RWPE2 (cell line): ENCODE measurements at regions not wholly inside any gene's neighbourhood (a gene's known extent, or its start where the extent isn't known, plus 50 kb on each side); places are given as distances from the start of the nearest gene placed in this dataset.

Source experiments
- ATAC-seq: fragments of 200-7000 bp; cut with Tn5 transposase; 3 replicates; pipeline ENCODE4 v1.9.1; 2021; ENCODE audit warnings: low read depth
- DNase-seq: peaks from one replicate; pipeline ENCODE4 v3.0.0-alpha.2; 2020; ENCODE audit warnings: low spot score
- H3K27ac ChIP-seq: fragments of 450-650 bp; 2 replicates; pipeline ENCODE4 v1.5.1; 2017; ENCODE audit warnings: mild to moderate bottlenecking; ENCODE audit not compliant: poor library complexity, severe bottlenecking
- H3K27me3 ChIP-seq: fragments of 250-450 bp; sonication (Bioruptor Pico); 2 replicates; pipeline ENCODE4 v1.5.1; 2021; ENCODE audit warnings: mild to moderate bottlenecking, moderate library complexity; ENCODE audit not compliant: insufficient read depth, poor library complexity, severe bottlenecking
- H3K36me3 ChIP-seq: fragments of 250-450 bp; sonication (Bioruptor Pico); 2 replicates; pipeline ENCODE4 v1.5.1; 2020; ENCODE audit warnings: low read depth, mild to moderate bottlenecking, moderate library complexity
- H3K4me1 ChIP-seq: fragments of 250-450 bp; sonication (Bioruptor Pico); 2 replicates; pipeline ENCODE4 v1.5.1; 2021; ENCODE audit warnings: mild to moderate bottlenecking, moderate library complexity; ENCODE audit not compliant: insufficient read depth, poor library complexity, severe bottlenecking
- H3K4me3 ChIP-seq: fragments of 250-450 bp; sonication (Bioruptor Pico); 2 replicates; pipeline ENCODE4 v1.5.1; 2021; ENCODE audit warnings: mild to moderate bottlenecking, moderate library complexity; ENCODE audit not compliant: severe bottlenecking
- H3K9me3 ChIP-seq: fragments of 250-450 bp; sonication (Bioruptor Pico); 2 replicates; pipeline ENCODE4 v1.5.1; 2021; ENCODE audit warnings: mild to moderate bottlenecking, moderate library complexity; ENCODE audit not compliant: severe bottlenecking
- TF ChIP-seq, protein P1 (sequence below): fragments of 450-650 bp; IDR thresholded peaks from one replicate; pipeline ENCODE4 v1.5.1; 2017; ENCODE audit warnings: mild to moderate bottlenecking, moderate library complexity; ENCODE audit not compliant: poor library complexity, severe bottlenecking

DNA sequence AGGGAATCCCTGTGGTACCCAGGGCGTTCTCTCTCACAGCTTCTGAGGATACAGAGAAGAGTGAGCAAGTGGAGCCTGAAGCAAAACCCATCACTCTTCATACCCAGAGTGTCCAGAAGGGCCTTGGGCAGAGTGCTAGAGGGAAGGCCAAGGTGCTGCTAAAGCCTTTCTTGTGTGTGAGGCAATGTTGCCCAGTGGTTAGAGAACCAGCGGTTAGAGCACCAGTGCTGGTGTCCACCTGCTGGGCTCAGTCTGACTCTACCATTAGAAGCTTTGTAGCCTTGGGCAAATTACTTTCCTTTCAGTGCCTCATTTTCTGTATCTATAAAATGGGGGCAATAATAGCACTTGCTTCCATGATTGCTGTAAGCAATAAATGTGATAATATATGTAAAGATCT, 210.5 kb upstream of the SKOR2 start:
- H3K27me3 ChIP-seq, result no peaks in the 10 kb centered on the region
- ATAC-seq (no peak), DNase-seq (no peak)
- no peaks in the 10 kb centered on the region for H3K9me3 ChIP-seq
- H3K4me1 ChIP-seq, result no peaks in the 10 kb centered on the region
- H3K4me3 ChIP-seq, result no peak overlapping the region
- TF ChIP-seq, protein P1, sequence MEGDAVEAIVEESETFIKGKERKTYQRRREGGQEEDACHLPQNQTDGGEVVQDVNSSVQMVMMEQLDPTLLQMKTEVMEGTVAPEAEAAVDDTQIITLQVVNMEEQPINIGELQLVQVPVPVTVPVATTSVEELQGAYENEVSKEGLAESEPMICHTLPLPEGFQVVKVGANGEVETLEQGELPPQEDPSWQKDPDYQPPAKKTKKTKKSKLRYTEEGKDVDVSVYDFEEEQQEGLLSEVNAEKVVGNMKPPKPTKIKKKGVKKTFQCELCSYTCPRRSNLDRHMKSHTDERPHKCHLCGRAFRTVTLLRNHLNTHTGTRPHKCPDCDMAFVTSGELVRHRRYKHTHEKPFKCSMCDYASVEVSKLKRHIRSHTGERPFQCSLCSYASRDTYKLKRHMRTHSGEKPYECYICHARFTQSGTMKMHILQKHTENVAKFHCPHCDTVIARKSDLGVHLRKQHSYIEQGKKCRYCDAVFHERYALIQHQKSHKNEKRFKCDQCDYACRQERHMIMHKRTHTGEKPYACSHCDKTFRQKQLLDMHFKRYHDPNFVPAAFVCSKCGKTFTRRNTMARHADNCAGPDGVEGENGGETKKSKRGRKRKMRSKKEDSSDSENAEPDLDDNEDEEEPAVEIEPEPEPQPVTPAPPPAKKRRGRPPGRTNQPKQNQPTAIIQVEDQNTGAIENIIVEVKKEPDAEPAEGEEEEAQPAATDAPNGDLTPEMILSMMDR, result no peak
- no peak overlapping the region for H3K27ac ChIP-seq
- H3K36me3 ChIP-seq, result no peaks in the 10 kb centered on the region

DNA sequence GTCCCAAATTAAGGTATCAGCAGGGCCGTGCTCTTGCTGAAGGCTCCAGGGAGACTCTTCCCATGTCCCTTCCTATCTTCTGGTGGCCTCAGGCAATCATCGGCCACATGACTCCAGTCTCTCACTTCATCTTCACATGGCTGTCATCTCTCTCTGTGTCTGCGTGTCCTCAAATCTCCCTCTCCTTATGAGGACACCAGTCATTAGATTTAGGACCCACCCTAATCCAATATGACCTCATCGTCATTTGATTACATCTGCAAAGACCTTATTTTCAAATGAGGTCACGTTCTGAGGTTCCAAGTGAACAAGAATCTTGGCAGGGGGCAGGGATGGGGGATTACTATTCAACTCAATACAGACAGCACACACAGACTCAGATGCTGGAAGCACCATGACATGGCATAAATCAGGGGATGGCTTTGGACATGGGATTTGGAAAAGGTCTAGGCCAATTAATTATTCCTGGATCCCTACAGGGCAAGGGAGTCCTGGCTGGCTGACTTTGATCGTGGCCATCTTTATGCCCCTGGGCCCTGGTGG, 210.0 kb upstream of the SKOR2 start:
- H3K4me3 ChIP-seq, result no peak overlapping the region
- TF ChIP-seq, protein P1, result no peak
- H3K27ac ChIP-seq, result no peak overlapping the region
- no peak for ATAC-seq
- H3K9me3 ChIP-seq, result no peaks in the 10 kb centered on the region
- no peaks in the 10 kb centered on the region for H3K36me3 ChIP-seq
- no peaks in the 10 kb centered on the region for H3K4me1 ChIP-seq
- no peak for DNase-seq
- no peaks in the 10 kb centered on the region for H3K27me3 ChIP-seq

DNA sequence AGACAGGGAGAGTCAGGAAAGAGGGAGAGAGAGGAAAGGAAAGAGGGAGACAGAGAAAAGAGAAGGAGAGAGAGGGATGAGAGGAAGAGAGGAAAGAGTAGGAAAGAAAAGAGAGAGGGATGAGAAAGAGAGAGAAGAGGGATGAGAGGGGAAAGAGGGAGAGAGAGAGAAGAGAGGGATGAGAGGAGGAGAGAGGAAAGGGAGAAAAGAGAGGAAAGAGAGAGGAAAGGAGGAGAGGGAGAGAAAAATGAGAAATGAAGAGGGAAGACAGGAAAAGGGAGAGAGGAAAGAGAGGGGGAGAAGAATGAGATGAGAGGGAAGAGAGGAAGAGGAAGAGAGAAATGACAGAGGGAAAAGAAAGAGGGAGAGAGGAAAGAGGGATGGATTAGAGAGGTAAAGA, 207.0 kb upstream of the SKOR2 start:
- Histone ChIP-seq H3K36me3 (no peaks in the 10 kb centered on the region), H3K4me3 (no peak overlapping the region), H3K27me3 (no peaks in the 10 kb centered on the region), H3K4me1 (no peaks in the 10 kb centered on the region), H3K27ac (no peak overlapping the region), H3K9me3 (no peaks in the 10 kb centered on the region)
- TF ChIP-seq, protein P1, result no peak
- no peak for ATAC-seq
- DNase-seq, result no peak

DNA sequence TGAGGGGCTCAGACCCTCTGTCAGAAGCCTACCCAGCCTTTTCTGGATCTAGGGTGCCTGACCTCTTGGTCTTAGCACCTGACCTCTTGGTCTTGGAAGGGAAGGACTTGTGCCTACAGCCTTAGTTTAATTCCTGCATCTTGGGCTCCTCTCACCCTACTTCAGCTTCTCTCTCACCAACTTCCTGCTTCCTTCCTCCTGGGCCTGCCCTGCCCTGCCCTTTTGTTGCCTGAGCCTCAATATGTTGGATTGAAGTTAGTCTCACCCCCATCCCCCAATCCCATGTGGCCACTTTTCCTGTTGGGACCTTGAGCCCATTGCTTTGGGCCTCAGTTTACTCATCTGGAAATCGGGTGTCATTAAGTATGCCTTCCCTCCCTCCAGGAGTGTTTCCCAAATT, 206.2 kb upstream of the SKOR2 start:
- Histone ChIP-seq H3K36me3 (no peaks in the 10 kb centered on the region), H3K4me1 (no peaks in the 10 kb centered on the region)
- TF ChIP-seq, protein P1, result no peak

DNA sequence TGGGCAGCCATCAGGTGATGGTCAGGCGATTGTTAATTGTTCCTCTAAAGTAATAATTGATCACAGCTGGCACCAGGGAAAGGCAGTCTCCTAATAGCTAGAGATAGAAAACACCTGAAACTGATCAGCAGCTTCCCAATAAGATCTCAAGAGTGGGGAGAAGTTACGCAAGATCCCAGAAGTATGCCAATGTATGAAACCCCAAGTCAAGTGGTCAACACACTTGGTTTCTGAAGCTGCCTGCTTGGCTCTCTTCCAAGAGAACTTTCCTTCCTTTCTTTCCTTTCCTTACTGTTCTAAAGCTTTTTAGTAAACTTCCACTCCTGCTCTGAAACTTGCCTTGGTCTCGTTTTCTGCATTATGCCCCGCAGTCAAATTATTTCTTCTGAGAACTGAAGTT, 201.6 kb upstream of the SKOR2 start:
- Histone ChIP-seq H3K27me3 (no peaks in the 10 kb centered on the region), H3K4me1 (no peaks in the 10 kb centered on the region), H3K9me3 (no peaks in the 10 kb centered on the region), H3K36me3 (no peaks in the 10 kb centered on the region), H3K27ac (no peak overlapping the region), H3K4me3 (no peak overlapping the region)
- ATAC-seq (no peak), DNase-seq (no peak)
- TF ChIP-seq, protein P1, result no peak

More for the DNA sequence above, 206.2 kb upstream of the SKOR2 start:
- Histone ChIP-seq H3K4me3 (no peak overlapping the region), H3K9me3 (no peaks in the 10 kb centered on the region), H3K27me3 (no peaks in the 10 kb centered on the region), H3K27ac (no peak overlapping the region)
- ATAC-seq (no peak), DNase-seq (no peak)
